ENCODE measurements at regions not wholly inside any gene's neighbourhood (a gene's known extent, or its start where the extent isn't known, plus 50 kb on each side); places are given as distances from the start of the nearest gene placed in this dataset.

GRCh38 chrX:20412871-20413486 lies 146.3 kb upstream of the RPS6KA3 start:
- peak; percentile 67 to 83 for ATAC-seq (replicated peaks in 1 of 2)
- peak overlapping the region; percentile 63 to 71 for H3K4me3 Mint-ChIP-seq
- H3K4me1 Mint-ChIP-seq (ENCODE audit: low read depth): peaks cover 24% of the 10 kb centered on the region
- H3K27me3 Mint-ChIP-seq (ENCODE audit: low read depth): peaks cover 4% of the 10 kb centered on the region
- H3K27ac Mint-ChIP-seq: peak overlapping the region; percentile 64
- no peaks in the 10 kb centered on the region for H3K36me3 Mint-ChIP-seq (ENCODE audit: insufficient read depth in 2 of 2)
- H3K9me3 Mint-ChIP-seq: no peaks in the 10 kb centered on the region
- DNase-seq: peak; percentile 38 to 47

GRCh38 chrX:20410540-20410939 lies 143.8 kb upstream of the RPS6KA3 start:
- peaks cover 8% of the 10 kb centered on the region for H3K27me3 Mint-ChIP-seq (ENCODE audit: low read depth)
- DNase-seq (no peak), ATAC-seq (replicated peaks in 1 of 2) (no peak)
- no peak overlapping the region for H3K4me3 Mint-ChIP-seq
- no peaks in the 10 kb centered on the region for H3K9me3 Mint-ChIP-seq
- H3K4me1 Mint-ChIP-seq (ENCODE audit: low read depth): peaks cover 21% of the 10 kb centered on the region
- no peaks in the 10 kb centered on the region for H3K36me3 Mint-ChIP-seq (ENCODE audit: insufficient read depth in 2 of 2)
- H3K27ac Mint-ChIP-seq: no peak overlapping the region

GRCh38 chrX:20409991-20410390 lies 143.3 kb upstream of the RPS6KA3 start:
- Mint-ChIP-seq H3K9me3 (no peaks in the 10 kb centered on the region), H3K36me3 (ENCODE audit: insufficient read depth in 2 of 2) (no peaks in the 10 kb centered on the region), H3K27me3 (ENCODE audit: low read depth) (peaks cover 8% of the 10 kb centered on the region), H3K4me1 (ENCODE audit: low read depth) (peaks cover 21% of the 10 kb centered on the region), H3K4me3 (no peak overlapping the region), H3K27ac (no peak overlapping the region)
- DNase-seq (no peak), ATAC-seq (replicated peaks in 1 of 2) (no peak)

- H3K27me3 Mint-ChIP-seq (ENCODE audit: low read depth): peaks cover 10% of the 10 kb centered on the region
- ATAC-seq (replicated peaks in 1 of 2) (no peak), DNase-seq (no peak)
- no peak overlapping the region for H3K27ac Mint-ChIP-seq
- peaks cover 0 to 2% of the 10 kb centered on the region in 2 donors for H3K9me3 Mint-ChIP-seq
- H3K4me1 Mint-ChIP-seq (ENCODE audit: low read depth): peaks cover 14% of the 10 kb centered on the region
- H3K36me3 Mint-ChIP-seq (ENCODE audit: insufficient read depth in 2 of 2): no peaks in the 10 kb centered on the region
- no peak overlapping the region for H3K4me3 Mint-ChIP-seq
Observed at GRCh38 chrX:20402956-20403355, 136.2 kb upstream of the RPS6KA3 start.

GRCh38 chrX:20399728-20400414 lies 133.2 kb upstream of the RPS6KA3 start:
- Mint-ChIP-seq H3K4me1 (ENCODE audit: low read depth) (peaks cover 18% of the 10 kb centered on the region), H3K9me3 (peaks cover 0 to 4% of the 10 kb centered on the region in 2 donors), H3K27me3 (ENCODE audit: low read depth) (peaks cover 23% of the 10 kb centered on the region), H3K4me3 (no peak overlapping the region), H3K36me3 (ENCODE audit: insufficient read depth in 2 of 2) (no peaks in the 10 kb centered on the region), H3K27ac (no peak overlapping the region)
- ATAC-seq (replicated peaks in 1 of 2): peak; percentile 87 to 91
- DNase-seq: no peak

GRCh38 chrX:20397587-20397986 lies 130.9 kb upstream of the RPS6KA3 start:
- H3K36me3 Mint-ChIP-seq (ENCODE audit: insufficient read depth in 2 of 2): no peaks in the 10 kb centered on the region
- H3K27me3 Mint-ChIP-seq (ENCODE audit: low read depth): peaks cover 24% of the 10 kb centered on the region
- H3K4me3 Mint-ChIP-seq: no peak overlapping the region
- peaks cover 18% of the 10 kb centered on the region for H3K4me1 Mint-ChIP-seq (ENCODE audit: low read depth)
- H3K9me3 Mint-ChIP-seq: peaks cover 0 to 2% of the 10 kb centered on the region in 2 donors
- ATAC-seq (replicated peaks in 1 of 2) (no peak), DNase-seq (no peak)
- H3K27ac Mint-ChIP-seq: no peak overlapping the region

- Mint-ChIP-seq H3K36me3 (ENCODE audit: insufficient read depth in 2 of 2) (no peaks in the 10 kb centered on the region), H3K4me1 (ENCODE audit: low read depth) (peaks cover 9% of the 10 kb centered on the region), H3K4me3 (no peak overlapping the region), H3K27me3 (ENCODE audit: low read depth) (peaks cover 24% of the 10 kb centered on the region), H3K27ac (no peak overlapping the region), H3K9me3 (peaks cover 0 to 2% of the 10 kb centered on the region in 2 donors)
- DNase-seq: no peak
- no peak for ATAC-seq (replicated peaks in 1 of 2)
Observed at GRCh38 chrX:20394451-20394850, 127.7 kb upstream of the RPS6KA3 start.

GRCh38 chrX:20393944-20394343 lies 127.2 kb upstream of the RPS6KA3 start:
- H3K4me3 Mint-ChIP-seq: no peak overlapping the region
- DNase-seq (no peak), ATAC-seq (replicated peaks in 1 of 2) (no peak)
- peaks cover 0 to 2% of the 10 kb centered on the region in 2 donors for H3K9me3 Mint-ChIP-seq
- H3K27me3 Mint-ChIP-seq (ENCODE audit: low read depth): peaks cover 24% of the 10 kb centered on the region
- H3K27ac Mint-ChIP-seq: no peak overlapping the region
- H3K4me1 Mint-ChIP-seq (ENCODE audit: low read depth): peaks cover 4% of the 10 kb centered on the region
- no peaks in the 10 kb centered on the region for H3K36me3 Mint-ChIP-seq (ENCODE audit: insufficient read depth in 2 of 2)

- ATAC-seq (replicated peaks in 1 of 2): no peak
- no peak overlapping the region for H3K27ac Mint-ChIP-seq
Observed at GRCh38 chrX:20388594-20388993, 121.9 kb upstream of the RPS6KA3 start.

GRCh38 chrX:20383477-20383876 lies 116.8 kb upstream of the RPS6KA3 start:
- no peak for ATAC-seq (replicated peaks in 1 of 2)
- Mint-ChIP-seq H3K4me1 (ENCODE audit: low read depth) (peaks cover 18% of the 10 kb centered on the region), H3K27me3 (ENCODE audit: low read depth) (peaks cover 20% of the 10 kb centered on the region), H3K36me3 (ENCODE audit: insufficient read depth in 2 of 2) (no peaks in the 10 kb centered on the region), H3K4me3 (no peak overlapping the region), H3K9me3 (peaks cover 0 to 2% of the 10 kb centered on the region in 2 donors), H3K27ac (no peak overlapping the region)
- no peak for DNase-seq

More at GRCh38 chrX:20388594-20388993, 121.9 kb upstream of the RPS6KA3 start:
- DNase-seq: no peak
- no peaks in the 10 kb centered on the region for H3K9me3 Mint-ChIP-seq
- no peaks in the 10 kb centered on the region for H3K4me1 Mint-ChIP-seq (ENCODE audit: low read depth)
- H3K27me3 Mint-ChIP-seq (ENCODE audit: low read depth): no peaks in the 10 kb centered on the region
- H3K4me3 Mint-ChIP-seq: no peak overlapping the region
- no peaks in the 10 kb centered on the region for H3K36me3 Mint-ChIP-seq (ENCODE audit: insufficient read depth in 2 of 2)

GRCh38 chrX:20382518-20383297 lies 116.0 kb upstream of the RPS6KA3 start:
- Mint-ChIP-seq H3K4me3 (peak overlapping the region; percentile 21 to 30), H3K27ac (no peak overlapping the region), H3K4me1 (ENCODE audit: low read depth) (peaks cover 26% of the 10 kb centered on the region), H3K9me3 (peaks cover 0 to 2% of the 10 kb centered on the region in 2 donors), H3K36me3 (ENCODE audit: insufficient read depth in 2 of 2) (no peaks in the 10 kb centered on the region), H3K27me3 (ENCODE audit: low read depth) (peaks cover 20% of the 10 kb centered on the region)
- DNase-seq (peak; percentile 2 to 29), ATAC-seq (replicated peaks in 1 of 2) (peak; percentile 37 to 47)

GRCh38 chrX:20382082-20382481 lies 115.4 kb upstream of the RPS6KA3 start:
- Mint-ChIP-seq H3K27ac (no peak overlapping the region), H3K27me3 (ENCODE audit: low read depth) (peaks cover 20% of the 10 kb centered on the region), H3K4me3 (peak overlapping the region; percentile 21 to 30), H3K4me1 (ENCODE audit: low read depth) (peaks cover 26% of the 10 kb centered on the region), H3K36me3 (ENCODE audit: insufficient read depth in 2 of 2) (no peaks in the 10 kb centered on the region), H3K9me3 (peaks cover 0 to 2% of the 10 kb centered on the region in 2 donors)
- ATAC-seq (replicated peaks in 1 of 2): no peak
- no peak for DNase-seq
